ENCODE measurements at regions not wholly inside any gene's neighbourhood (a gene's known extent, or its start where the extent isn't known, plus 50 kb on each side); places are given as distances from the start of the nearest gene placed in this dataset.
"Not testable (repeated sequence)": the region's sequence is repeated elsewhere in the genome, so short reads cannot be mapped to it uniquely, and the experiment has no call there.

- CTCF ChIA-PET; H4K20me1 ChIP-seq (ENCODE audit: insufficient read depth); intact Hi-C loops (cut with micrococcal nuclease; ENCODE audit: unreplicated experiment); H3K36me3 ChIP-seq (ENCODE audit: low read depth); POLR2A ChIA-PET (ENCODE audit: unreplicated experiment); H3K27me3 ChIP-seq (ENCODE audit: insufficient read depth, low read depth); H3K9me2 ChIP-seq (ENCODE audit: insufficient read depth); H3K9me3 ChIP-seq (ENCODE audit: insufficient read depth, low read depth); H3K79me2 ChIP-seq (ENCODE audit: low read depth); BruUV-seq (replicated peaks): not testable (repeated sequence)
- H3K27ac ChIP-seq, result peak overlapping the region; percentile 57
- H3K4me1 ChIP-seq (replicated peaks; ENCODE audit: insufficient read depth), result peaks cover 33% of the 10 kb centered on the region
- peak overlapping the region; percentile 83 for H3K4me2 ChIP-seq
- H2AFZ ChIP-seq, result peak overlapping the region; percentile 78
- peaks cover 19% of the 10 kb centered on the region for H3F3A ChIP-seq (ENCODE audit: insufficient read depth, low read depth)
- peak; percentile 57 to 70 for DNase-seq
- H3K4me3 ChIP-seq, result peak overlapping the region; percentile 58; the same call in 1 of the 2 replicates
Measured at GRCh38 chr11:71745656-71746055, 87.3 kb upstream of the DEFB108B start.

- BruUV-seq (replicated peaks), result TSS peak; percentile 85
- DNase-seq; H3K27me3 ChIP-seq (ENCODE audit: insufficient read depth, low read depth); H3K79me2 ChIP-seq (ENCODE audit: low read depth); H3K36me3 ChIP-seq (ENCODE audit: low read depth); H3K9me2 ChIP-seq (ENCODE audit: insufficient read depth); H3K9me3 ChIP-seq (ENCODE audit: insufficient read depth, low read depth); H4K20me1 ChIP-seq (ENCODE audit: insufficient read depth); POLR2A ChIA-PET (ENCODE audit: unreplicated experiment); CTCF ChIA-PET; intact Hi-C loops (cut with micrococcal nuclease; ENCODE audit: unreplicated experiment): not testable (repeated sequence)
- Histone ChIP-seq H3K4me3 (peak overlapping the region; percentile 58; the same call in 1 of the 2 replicates), H2AFZ (peak overlapping the region; percentile 78), H3F3A (ENCODE audit: insufficient read depth, low read depth) (peaks cover 19% of the 10 kb centered on the region), H3K4me2 (peak overlapping the region; percentile 83), H3K27ac (peak overlapping the region; percentile 57), H3K4me1 (replicated peaks; ENCODE audit: insufficient read depth) (peaks cover 33% of the 10 kb centered on the region)
- peak; percentile 61 for TF ChIP-seq CTCF (conservative IDR thresholded peaks at IDR 0.05)
Measured at GRCh38 chr11:71746263-71746662, 86.7 kb upstream of the DEFB108B start.

- H3K9me2 ChIP-seq (ENCODE audit: insufficient read depth); H3K79me2 ChIP-seq (ENCODE audit: low read depth); BruUV-seq (replicated peaks); H3K36me3 ChIP-seq (ENCODE audit: low read depth); H3K9me3 ChIP-seq (ENCODE audit: insufficient read depth, low read depth); H3K27me3 ChIP-seq (ENCODE audit: insufficient read depth, low read depth); intact Hi-C loops (cut with micrococcal nuclease; ENCODE audit: unreplicated experiment); CTCF ChIA-PET; H4K20me1 ChIP-seq (ENCODE audit: insufficient read depth): not testable (repeated sequence)
- Histone ChIP-seq H2AFZ (peak overlapping the region; percentile 63), H3K4me3 (peak overlapping the region; percentile 40; the same call in 1 of the 2 replicates), H3K4me2 (peak overlapping the region; percentile 74), H3K4me1 (replicated peaks; ENCODE audit: insufficient read depth) (peaks cover 33% of the 10 kb centered on the region), H3K27ac (peak overlapping the region; percentile 58), H3F3A (ENCODE audit: insufficient read depth, low read depth) (peaks cover 19% of the 10 kb centered on the region)
- peak; percentile 42 to 60 for DNase-seq
- POLR2A ChIA-PET (ENCODE audit: unreplicated experiment), result interaction anchor here (0.6 kb wide), 2 partner anchors 13 to 1774 kb away, joined by 3 to 7 read pairs; no protein-coding TSS in a partner anchor
- peak; percentile 48 for TF ChIP-seq CTCF (conservative IDR thresholded peaks at IDR 0.05)
Measured at GRCh38 chr11:71748965-71749620, 83.9 kb upstream of the DEFB108B start.

GRCh38 chr11:71750908-71751307 lies 82.1 kb upstream of the DEFB108B start:
- H3K4me3 ChIP-seq; POLR2A ChIA-PET (ENCODE audit: unreplicated experiment); H3K9me3 ChIP-seq (ENCODE audit: insufficient read depth, low read depth); H3K9me2 ChIP-seq (ENCODE audit: insufficient read depth); intact Hi-C loops (cut with micrococcal nuclease; ENCODE audit: unreplicated experiment); H3K79me2 ChIP-seq (ENCODE audit: low read depth); DNase-seq; BruUV-seq (replicated peaks); H2AFZ ChIP-seq; H3K27me3 ChIP-seq (ENCODE audit: insufficient read depth, low read depth); H3K4me2 ChIP-seq; H3K27ac ChIP-seq; H3K36me3 ChIP-seq (ENCODE audit: low read depth); H4K20me1 ChIP-seq (ENCODE audit: insufficient read depth): not testable (repeated sequence)
- peaks cover 25% of the 10 kb centered on the region for H3K4me1 ChIP-seq (replicated peaks; ENCODE audit: insufficient read depth)
- H3F3A ChIP-seq (ENCODE audit: insufficient read depth, low read depth), result peaks cover 14% of the 10 kb centered on the region
- CTCF ChIA-PET, result interaction anchor here (0.6 kb wide), 1 partner anchor 108 kb away, joined by 3 read pairs; no protein-coding TSS in a partner anchor

- H4K20me1 ChIP-seq (ENCODE audit: insufficient read depth); H3K9me2 ChIP-seq (ENCODE audit: insufficient read depth); H2AFZ ChIP-seq; H3K27me3 ChIP-seq (ENCODE audit: insufficient read depth, low read depth); H3K79me2 ChIP-seq (ENCODE audit: low read depth); H3K4me1 ChIP-seq (replicated peaks; ENCODE audit: insufficient read depth); H3K36me3 ChIP-seq (ENCODE audit: low read depth); H3F3A ChIP-seq (ENCODE audit: insufficient read depth, low read depth); H3K9me3 ChIP-seq (ENCODE audit: insufficient read depth, low read depth); H3K4me3 ChIP-seq; POLR2A ChIA-PET (ENCODE audit: unreplicated experiment); CTCF ChIA-PET; intact Hi-C loops (cut with micrococcal nuclease; ENCODE audit: unreplicated experiment); BruUV-seq (replicated peaks): not testable (repeated sequence)
- Histone ChIP-seq H3K27ac (0 out of 2 replicates have a peak overlapping the region, but pooled peaks have one; percentile 9), H3K4me2 (peak overlapping the region; percentile 63)
- peak; percentile 38 to 57 for DNase-seq
Measured at GRCh38 chr11:71764695-71765491, 68.1 kb upstream of the DEFB108B start.

- intact Hi-C loops (cut with micrococcal nuclease; ENCODE audit: unreplicated experiment); DNase-seq; H3K27me3 ChIP-seq (ENCODE audit: insufficient read depth, low read depth); H3K79me2 ChIP-seq (ENCODE audit: low read depth); H3F3A ChIP-seq (ENCODE audit: insufficient read depth, low read depth); H2AFZ ChIP-seq; H3K4me2 ChIP-seq; H3K27ac ChIP-seq; H3K4me3 ChIP-seq; CTCF ChIA-PET; H3K4me1 ChIP-seq (replicated peaks; ENCODE audit: insufficient read depth); H4K20me1 ChIP-seq (ENCODE audit: insufficient read depth); H3K9me2 ChIP-seq (ENCODE audit: insufficient read depth); H3K36me3 ChIP-seq (ENCODE audit: low read depth); H3K9me3 ChIP-seq (ENCODE audit: insufficient read depth, low read depth); BruUV-seq (replicated peaks): not testable (repeated sequence)
- POLR2A ChIA-PET (ENCODE audit: unreplicated experiment), result interaction anchor here (0.6 kb wide), 1 partner anchor 12 kb away, joined by 7 read pairs; no protein-coding TSS in a partner anchor
Measured at GRCh38 chr11:71767016-71767415, 66.0 kb upstream of the DEFB108B start.

Measured in PC-9 (cell line).